GM21825 (cell line): ENCODE measurements at regions not wholly inside any gene's neighbourhood (a gene's known extent, or its start where the extent isn't known, plus 50 kb on each side); places are given as distances from the start of the nearest gene placed in this dataset.

Experiments
- ATAC-seq: cut with Tn5 transposase; IDR thresholded peaks from one replicate; pipeline ENCODE4 v1.9.1; 2021; ENCODE audit warnings: mild to moderate bottlenecking, moderate library complexity; ENCODE audit not compliant: unreplicated experiment

DNA sequence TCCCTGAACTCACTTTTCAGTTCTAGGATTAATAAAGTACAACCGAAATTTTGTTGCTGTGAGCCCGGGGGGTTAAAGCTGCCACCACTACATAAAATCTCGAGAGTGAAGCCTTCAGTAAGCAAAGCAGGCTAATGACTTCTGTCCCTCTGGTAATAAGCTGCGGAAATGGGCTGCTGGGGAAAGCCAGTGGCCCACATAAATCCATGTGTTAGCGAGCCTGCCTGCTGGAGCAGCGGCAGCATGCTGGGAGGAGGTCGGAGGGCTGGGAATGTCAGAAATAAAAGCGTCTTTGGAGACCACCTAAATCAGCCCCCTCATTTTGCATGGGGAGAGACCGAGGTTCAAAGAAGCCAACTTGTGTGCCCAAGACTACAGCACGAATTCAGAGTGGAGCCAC, 371.7 kb downstream of the TNS1 start:
- ATAC-seq: no peak

- ATAC-seq: no peak
Measured at GRCh38 chr2:217629347-217629746, 373.4 kb downstream of the TNS1 start.

DNA sequence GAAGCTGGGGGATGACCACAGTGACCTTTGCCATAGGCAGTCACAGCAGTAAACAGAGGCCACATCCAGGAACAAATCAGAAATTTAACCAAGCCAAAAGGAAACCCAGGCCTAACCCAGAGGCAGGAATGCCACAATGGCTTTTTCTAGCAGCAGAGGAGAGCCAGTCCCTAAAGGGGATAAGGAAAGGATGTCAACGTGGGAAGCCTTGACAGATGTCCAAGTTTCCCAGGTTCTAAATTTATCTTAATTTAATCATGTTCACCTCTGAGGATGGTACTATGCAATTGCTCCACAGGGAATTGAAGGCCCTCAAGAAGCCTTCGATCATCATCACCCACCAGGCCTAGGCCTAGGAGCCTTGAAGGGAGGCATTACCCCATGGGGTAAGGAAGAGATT, 374.7 kb downstream of the TNS1 start:
- ATAC-seq: no peak

- ATAC-seq: no peak
Measured at GRCh38 chr2:217626926-217627325, 375.9 kb downstream of the TNS1 start.

- ATAC-seq: no peak
Measured at GRCh38 chr2:217625557-217626169, 377.1 kb downstream of the TNS1 start.

GRCh38 chr2:217623281-217623912, 379.4 kb downstream of the TNS1 start:
- ATAC-seq: no peak

DNA sequence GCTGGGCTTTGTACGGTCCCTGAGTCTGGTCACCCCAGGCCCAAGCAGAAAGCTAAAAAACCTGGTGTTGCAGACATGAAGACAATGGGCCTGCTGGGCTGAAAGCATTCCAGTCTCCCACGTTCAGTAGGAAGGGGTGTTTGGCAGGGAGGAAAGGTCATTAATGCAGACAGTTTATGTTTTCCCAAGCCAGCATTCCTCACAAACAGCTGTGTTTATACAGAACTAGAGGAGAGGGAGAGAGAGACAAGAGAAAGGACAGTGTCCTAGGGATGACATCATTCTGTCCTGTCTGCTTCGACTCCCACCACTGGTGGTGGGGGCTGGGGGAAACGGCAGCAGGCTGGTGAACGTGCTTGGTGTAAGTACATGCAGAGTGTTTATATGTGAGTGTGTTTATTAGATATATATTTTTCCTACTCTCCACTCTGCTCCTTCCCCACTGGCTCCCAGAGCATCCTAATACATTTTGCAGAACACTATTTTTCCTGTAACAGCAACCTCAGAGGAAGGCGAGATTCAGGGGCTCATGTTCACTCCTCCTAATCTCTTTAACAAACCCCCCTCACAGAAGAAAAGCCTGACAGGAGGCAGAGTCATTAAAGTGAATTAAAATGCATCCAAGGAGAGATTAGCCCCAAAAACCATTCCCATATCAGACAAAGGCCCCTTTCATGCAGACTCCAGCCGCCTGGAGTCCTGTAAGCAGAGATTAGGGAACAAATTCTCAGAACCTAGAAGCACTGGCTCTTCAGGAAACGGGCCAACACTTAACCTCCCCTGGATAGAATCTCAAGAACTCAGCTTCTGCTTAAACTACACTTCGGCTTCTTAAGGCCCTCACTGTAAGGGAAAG, 380.4 kb downstream of the TNS1 start:
- no peak for ATAC-seq

- no peak for ATAC-seq
Measured at GRCh38 chr2:217621391-217621801, 381.4 kb downstream of the TNS1 start.

- no peak for ATAC-seq
Measured at GRCh38 chr2:217618744-217619143, 384.1 kb downstream of the TNS1 start.

DNA sequence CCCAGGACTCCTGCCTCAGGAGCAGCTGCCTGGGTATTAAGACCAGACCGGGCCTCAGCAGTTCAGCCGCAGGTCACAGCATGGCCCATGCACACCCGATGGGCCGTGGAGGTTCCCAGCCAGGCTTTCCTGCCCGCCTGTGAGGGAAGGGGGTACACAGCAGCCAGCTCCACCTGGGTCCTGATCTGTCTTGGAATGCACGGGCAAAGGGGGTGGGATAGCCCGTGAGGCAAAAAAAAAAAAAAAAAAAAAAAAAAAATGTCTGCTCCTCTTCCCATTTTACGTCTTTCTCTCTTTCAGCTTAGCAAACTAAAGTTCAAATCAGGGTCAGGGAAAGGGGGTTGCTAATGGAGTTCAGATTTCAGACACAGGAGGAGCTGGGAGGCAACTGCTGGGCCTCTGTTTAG, 385.2 kb downstream of the TNS1 start:
- ATAC-seq: no peak

- no peak for ATAC-seq
Measured at GRCh38 chr2:217616936-217617335, 385.9 kb downstream of the TNS1 start.

DNA sequence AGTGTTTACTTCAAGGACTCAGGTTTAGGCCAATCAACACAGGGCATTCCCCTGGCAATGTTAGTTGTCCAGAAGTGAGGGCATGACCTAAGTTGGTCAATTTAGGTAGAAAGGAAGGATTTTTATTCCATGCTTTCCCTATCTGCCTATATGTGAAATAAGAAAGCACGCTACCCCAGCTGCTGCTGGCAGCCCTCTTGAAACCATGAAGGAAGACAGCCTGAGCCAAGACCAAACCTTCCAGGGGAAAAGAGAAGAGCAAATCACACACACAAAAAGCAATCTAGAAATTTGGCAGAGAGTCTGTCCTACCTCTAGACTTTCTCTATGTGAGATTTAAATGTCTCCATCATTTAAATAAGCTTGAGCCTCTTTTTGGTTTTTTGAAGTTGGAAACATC, 387.6 kb downstream of the TNS1 start:
- no peak for ATAC-seq

GRCh38 chr2:217614498-217614897, 388.3 kb downstream of the TNS1 start:
- ATAC-seq: no peak

DNA sequence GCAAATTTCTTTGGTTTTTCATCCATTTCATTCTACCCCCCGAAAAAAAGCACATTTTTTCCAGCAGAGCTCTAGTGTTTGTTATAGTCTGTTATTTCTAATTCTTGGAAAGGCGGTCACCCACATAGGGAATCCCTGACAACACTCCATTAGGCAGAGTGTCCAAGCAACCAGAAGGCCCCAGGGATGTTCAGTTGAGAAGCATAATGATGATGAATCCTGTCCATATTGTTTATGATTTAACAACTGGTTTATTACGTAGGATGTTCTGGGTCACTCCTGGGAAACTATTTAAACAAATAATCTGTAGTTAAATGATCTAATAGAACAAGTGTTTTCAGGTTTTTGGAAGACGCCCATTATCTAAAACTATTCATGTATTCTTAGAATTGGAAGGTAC, 388.7 kb downstream of the TNS1 start:
- ATAC-seq: no peak

DNA sequence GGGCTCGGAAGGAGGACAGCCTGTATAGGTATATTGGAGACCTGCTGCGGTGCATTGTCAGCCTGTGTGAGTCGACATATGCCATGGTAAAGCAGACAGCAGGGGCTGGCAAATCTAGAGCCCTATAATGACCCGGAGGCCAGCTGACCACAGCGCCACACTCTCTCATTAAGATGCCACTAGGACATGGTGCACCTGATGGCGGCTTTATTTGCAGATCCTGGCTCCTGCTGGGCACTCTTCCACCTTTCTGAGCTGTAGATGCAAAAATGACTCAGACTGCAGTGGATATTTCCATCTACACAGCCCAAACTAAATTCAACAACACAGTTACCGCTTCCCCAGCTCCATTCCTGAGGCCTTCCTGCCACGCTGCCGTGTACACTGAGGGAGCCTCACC, 389.9 kb downstream of the TNS1 start:
- ATAC-seq: no peak

GRCh38 chr2:217612211-217612610, 390.6 kb downstream of the TNS1 start:
- no peak for ATAC-seq

GRCh38 chr2:217611626-217612127, 391.1 kb downstream of the TNS1 start:
- no peak for ATAC-seq

DNA sequence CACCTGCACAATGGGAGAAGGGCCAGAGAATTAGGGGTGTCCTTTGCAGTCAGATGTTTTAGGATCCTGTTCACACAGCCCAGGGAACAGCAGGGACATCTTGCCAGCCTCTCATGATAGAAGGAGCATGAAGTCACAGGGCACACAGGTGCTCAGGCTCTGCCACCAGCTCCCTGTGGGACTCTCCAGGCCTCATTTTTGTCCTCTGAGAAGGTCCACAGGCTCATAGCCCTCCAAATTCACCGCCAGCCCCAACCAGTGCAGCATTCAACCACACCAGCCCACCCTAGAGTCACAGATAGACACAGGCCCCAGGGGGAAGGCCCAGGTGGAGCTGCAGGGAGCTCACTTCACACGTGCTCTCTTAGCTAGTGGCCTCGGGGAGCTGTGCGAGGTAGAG, 391.7 kb downstream of the TNS1 start:
- no peak for ATAC-seq

DNA sequence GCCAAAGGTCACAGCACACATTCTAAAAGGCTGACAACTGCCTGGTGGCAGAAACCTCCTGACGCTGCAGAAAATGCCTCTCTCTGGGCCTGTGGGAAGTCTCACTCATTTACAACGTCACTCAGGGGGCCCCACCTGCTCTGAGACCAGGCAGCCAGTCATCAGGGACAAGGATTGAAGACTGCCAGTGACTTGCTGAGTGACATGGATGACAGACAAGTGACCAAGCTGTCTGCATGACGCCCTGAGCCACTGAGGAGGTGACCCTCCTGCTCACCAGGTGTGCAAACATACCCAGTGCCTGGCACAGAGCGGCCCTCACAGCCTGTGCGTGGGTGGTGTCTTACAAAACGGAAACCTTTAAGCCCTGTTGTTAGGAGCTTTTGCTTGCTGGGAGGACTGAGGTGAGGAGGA, 392.4 kb downstream of the TNS1 start:
- peak; percentile 50 for ATAC-seq

- ATAC-seq: no peak
Measured at GRCh38 chr2:217609952-217610351, 392.8 kb downstream of the TNS1 start.

- no peak for ATAC-seq
Measured at GRCh38 chr2:217606296-217606695, 396.5 kb downstream of the TNS1 start.
